HCT116 (cell line): ENCODE measurements at regions not wholly inside any gene's neighbourhood (a gene's known extent, or its start where the extent isn't known, plus 50 kb on each side); places are given as distances from the start of the nearest gene placed in this dataset.

ENCODE experiments used
- ATAC-seq: fragments of 200-7000 bp; cut with Tn5 transposase; 2 replicates; pipeline ENCODE4 v1.9.1; 2020; ENCODE audit warnings: mild to moderate bottlenecking, moderate library complexity
- BruUV-seq: library from RNA; stranded (reverse); fragments of 400-500 nt; replicated peaks from 2 replicates; lab custom pipeline; 2021; lab: Mats Ljungman, UMichigan
- CTCF ChIA-PET: fragments of 300-600 bp; sonication (Branson Sonifier 250); formaldehyde crosslinking; loops from one replicate; lab custom pipeline; 2021; ENCODE audit warnings: antibody characterized with exemption; lab: Charles Lee
- POLR2A ChIA-PET: fragments of 300-600, 350-600 bp; sonication (Branson Sonifier 250); formaldehyde crosslinking; loops from one replicate; lab custom pipeline; 2021; ENCODE audit warnings: antibody characterized with exemption; lab: Charles Lee
- RAD21 ChIA-PET, 2 experiments: fragments of 300-600 bp; sonication (Branson Sonifier 250); formaldehyde crosslinking; loops; one replicate each; lab custom pipeline; 2023; ENCODE audit warnings: low total read pairs in 2 of 2; ENCODE audit not compliant: uncharacterized antibody in 2 of 2, unreplicated experiment in 2 of 2, low non-redundant PET in 1 of 2; lab: Charles Lee
- DNase-seq: peaks from one replicate; pipeline ENCODE4 v3.0.0-alpha.2; 2010; ENCODE audit warnings: low read depth, low spot score
- H2AFZ ChIP-seq: fragments of 200-600 bp; shearing (Covaris generic), sonication (generic); 2 replicates; pipeline ENCODE4 v1.6.1; 2017; ENCODE audit warnings: low read depth, mixed run types, mixed read lengths, antibody characterized with exemption, low read length; ENCODE audit not compliant: poor library complexity, severe bottlenecking
- H3K27ac ChIP-seq: 2 replicates; pipeline ENCODE4 v1.5.1; 2012; ENCODE audit warnings: low read depth, low read length
- H3K27me3 ChIP-seq: fragments of 200-600 bp; sonication (generic); 2 replicates; pipeline ENCODE4 v1.6.1; 2016; ENCODE audit warnings: mixed run types, low read length, mixed read lengths; ENCODE audit not compliant: insufficient read depth
- H3K36me3 ChIP-seq, 2 experiments: fragments of 200-500 bp in 1 of 2; fragments of 200-600 bp in 1 of 2; sonication (Bioruptor generic) in 1 of 2; sonication (generic) in 1 of 2; 2 replicates each; pipeline versions ENCODE4 v1.5.1 to v1.6.1; 2014 to 2016; ENCODE audit warnings: low read length in 2 of 2, inconsistent platforms in 1 of 2, mixed read lengths in 1 of 2, mixed run types in 1 of 2; ENCODE audit not compliant: insufficient read depth in 2 of 2, control insufficient read depth in 1 of 2
- H3K4me1 ChIP-seq, 2 experiments: fragments of 200-600 bp in 1 of 2; sonication (generic) in 1 of 2; 2 replicates each; pipeline versions ENCODE4 v1.5.1 to v1.6.1; 2012 to 2017; ENCODE audit warnings: low read length in 2 of 2, inconsistent platforms in 1 of 2, mild to moderate bottlenecking in 1 of 2, mixed read lengths in 1 of 2, mixed run types in 1 of 2, moderate library complexity in 1 of 2; ENCODE audit not compliant: insufficient read depth in 2 of 2, control insufficient read depth in 1 of 2
- H3K4me2 ChIP-seq: fragments of 200-600 bp; sonication (generic); 2 replicates; pipeline ENCODE4 v1.6.1; 2017; ENCODE audit warnings: mixed run types, low read length, mixed read lengths
- H3K4me3 ChIP-seq, 2 experiments: fragments of 200-600 bp in 1 of 2; sonication (generic) in 1 of 2; replicated peaks in 1 of 2; 2 replicates each; pipeline ENCODE4 v1.5.1; 2011 to 2016; ENCODE audit warnings: low read length in 2 of 2, control low read depth in 1 of 2, low read depth in 1 of 2, mild to moderate bottlenecking in 1 of 2, mixed read lengths in 1 of 2, mixed run types in 1 of 2
- H3K79me2 ChIP-seq: fragments of 200-600 bp; sonication (generic); 2 replicates; pipeline ENCODE4 v1.6.1; 2017; ENCODE audit warnings: mild to moderate bottlenecking, mixed run types, low read length, moderate library complexity, mixed read lengths; ENCODE audit not compliant: insufficient read depth
- H3K9ac ChIP-seq: fragments of 200-600 bp; sonication (generic); 2 replicates; pipeline ENCODE4 v1.6.1; 2016; ENCODE audit warnings: low read length, mixed read lengths
- H3K9me2 ChIP-seq: fragments of 200-600 bp; sonication (generic), shearing (Covaris generic); 2 replicates; pipeline ENCODE4 v1.6.1; 2017; ENCODE audit warnings: mixed run types, mild to moderate bottlenecking, moderate library complexity; ENCODE audit not compliant: insufficient read depth
- H3K9me3 ChIP-seq, 2 experiments: fragments of 200-500 bp in 1 of 2; fragments of 200-600 bp in 1 of 2; sonication (Bioruptor generic) in 1 of 2; sonication (generic) in 1 of 2; 2 replicates each; pipeline ENCODE4 v1.6.1; 2014 to 2017; ENCODE audit warnings: low read length in 2 of 2, mixed read lengths in 2 of 2, inconsistent platforms in 1 of 2, low read depth in 1 of 2, mild to moderate bottlenecking in 1 of 2, mixed run types in 1 of 2, moderate library complexity in 1 of 2; ENCODE audit not compliant: control insufficient read depth in 1 of 2, insufficient read depth in 1 of 2
- H4K20me1 ChIP-seq: fragments of 200-600 bp; sonication (generic), shearing (Covaris generic); 2 replicates; pipeline ENCODE4 v1.6.1; 2017; ENCODE audit warnings: mixed run types, mild to moderate bottlenecking, moderate library complexity; ENCODE audit not compliant: insufficient read depth
- CEBPB ChIP-seq: IDR thresholded peaks from 2 replicates; pipeline ENCODE4 v1.6.1; 2012; ENCODE audit warnings: low read depth
- EZH2 ChIP-seq: fragments of 200-600 bp; sonication (generic); IDR thresholded peaks from 2 replicates; pipeline ENCODE4 v1.6.1; 2017; ENCODE audit warnings: antibody characterized with exemption, mixed run types
- EZH2phosphoT487 ChIP-seq: fragments of 200-600 bp; IDR thresholded peaks from 2 replicates; pipeline ENCODE4 v1.6.1; 2018; ENCODE audit warnings: antibody characterized with exemption, borderline replicate concordance
- FOSL1 ChIP-seq: IDR thresholded peaks from 2 replicates; pipeline ENCODE4 v1.6.1; 2012; ENCODE audit warnings: low read depth
- JUND ChIP-seq: IDR thresholded peaks from 2 replicates; pipeline ENCODE4 v1.6.1; 2012
- POLR2A ChIP-seq: IDR thresholded peaks from 2 replicates; pipeline ENCODE4 v1.7.0; 2011; ENCODE audit warnings: borderline replicate concordance; ENCODE audit not compliant: insufficient read depth, insufficient read length; ENCODE audit errors: extremely low read depth
- POLR2AphosphoS5 ChIP-seq: IDR thresholded peaks from 2 replicates; pipeline ENCODE4 v1.6.1; 2011; ENCODE audit warnings: mild to moderate bottlenecking, low read depth, low read length, moderate library complexity
- RAD21 ChIP-seq: IDR thresholded peaks from 2 replicates; pipeline ENCODE4 v1.6.1; 2012; ENCODE audit warnings: low read depth, mild to moderate bottlenecking
- SP1 ChIP-seq: IDR thresholded peaks from 2 replicates; pipeline ENCODE4 v1.6.1; 2012; ENCODE audit warnings: low read depth
- SRF ChIP-seq: IDR thresholded peaks from 2 replicates; pipeline ENCODE4 v1.6.1; 2012; ENCODE audit warnings: low read depth
- TCF7L2 ChIP-seq: IDR thresholded peaks from 2 replicates; pipeline ENCODE4 v1.7.0; 2011; ENCODE audit warnings: borderline replicate concordance, inconsistent platforms; ENCODE audit not compliant: insufficient read depth, insufficient read length; ENCODE audit errors: extremely low read depth
- YY1 ChIP-seq: IDR thresholded peaks from 2 replicates; pipeline ENCODE4 v1.6.1; 2011; ENCODE audit warnings: low read length, low read depth, moderate library complexity, mild to moderate bottlenecking; ENCODE audit not compliant: insufficient replicate concordance; ENCODE audit errors: extremely low read depth
- ZFX ChIP-seq: fragments of 450-650 bp; IDR thresholded peaks from 2 replicates; pipeline ENCODE4 v1.6.1; 2017
- ZNF274 ChIP-seq: fragments of 200-500 bp; sonication (Bioruptor generic); IDR thresholded peaks from 2 replicates; pipeline ENCODE4 v1.6.1; 2014; ENCODE audit warnings: mild to moderate bottlenecking, low read depth, low read length, inconsistent platforms
- intact Hi-C: fragments of 100-400 bp; cut with micrococcal nuclease; formaldehyde crosslinking; loops from 2 replicates; pipeline ENCODE4 v1.10.0; 2022
- TF ChIP-seq, protein P1 (sequence below), 3 experiments: fragments of 200-600 bp in 1 of 3; sonication (generic) in 1 of 3; IDR thresholded peaks in 2 of 3; conservative IDR thresholded peaks in 1 of 3; 2 replicates each; pipeline ENCODE4 v1.5.1; 2012 to 2017; ENCODE audit warnings: low read depth in 2 of 3, low read length in 2 of 3, antibody characterized with exemption in 1 of 3, borderline replicate concordance in 1 of 3, control low read depth in 1 of 3, mild to moderate bottlenecking in 1 of 3, mixed read lengths in 1 of 3, mixed run types in 1 of 3, moderate library complexity in 1 of 3; ENCODE audit not compliant: insufficient read depth in 1 of 3

DNA sequence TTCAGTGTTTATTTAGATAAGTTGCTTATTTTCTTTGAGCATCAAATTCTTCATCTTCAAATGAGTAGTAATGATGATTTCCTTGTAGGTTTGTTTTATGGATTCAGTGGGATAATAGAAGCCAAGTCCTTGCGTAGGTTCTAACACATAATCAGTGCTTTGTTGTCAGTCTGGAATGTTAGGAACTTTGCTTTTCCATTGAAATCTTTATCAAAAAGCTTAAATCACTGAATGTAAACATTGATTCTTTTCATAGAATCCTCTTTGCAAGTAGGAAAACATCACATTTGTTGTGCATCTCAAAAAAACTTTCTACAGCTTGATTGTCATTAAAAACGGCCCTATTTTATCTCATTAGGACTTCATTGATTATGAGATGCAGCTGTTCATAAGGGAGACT lies 490.3 kb upstream of the GOT2 start:
- no peaks in the 10 kb centered on the region for H3K79me2 ChIP-seq
- DNase-seq (no peak), ATAC-seq (no peak)
- no peaks in the 10 kb centered on the region for H3K36me3 ChIP-seq
- TF ChIP-seq POLR2AphosphoS5 (no peak), JUND (no peak), FOSL1 (no peak), EZH2phosphoT487 (no peak), ZNF274 (no peak), CEBPB (no peak), SRF (no peak), POLR2A (no peak), YY1 (no peak), RAD21 (no peak), TCF7L2 (no peak), ZFX (no peak), SP1 (no peak), EZH2 (no peak)
- TF ChIP-seq, protein P1, sequence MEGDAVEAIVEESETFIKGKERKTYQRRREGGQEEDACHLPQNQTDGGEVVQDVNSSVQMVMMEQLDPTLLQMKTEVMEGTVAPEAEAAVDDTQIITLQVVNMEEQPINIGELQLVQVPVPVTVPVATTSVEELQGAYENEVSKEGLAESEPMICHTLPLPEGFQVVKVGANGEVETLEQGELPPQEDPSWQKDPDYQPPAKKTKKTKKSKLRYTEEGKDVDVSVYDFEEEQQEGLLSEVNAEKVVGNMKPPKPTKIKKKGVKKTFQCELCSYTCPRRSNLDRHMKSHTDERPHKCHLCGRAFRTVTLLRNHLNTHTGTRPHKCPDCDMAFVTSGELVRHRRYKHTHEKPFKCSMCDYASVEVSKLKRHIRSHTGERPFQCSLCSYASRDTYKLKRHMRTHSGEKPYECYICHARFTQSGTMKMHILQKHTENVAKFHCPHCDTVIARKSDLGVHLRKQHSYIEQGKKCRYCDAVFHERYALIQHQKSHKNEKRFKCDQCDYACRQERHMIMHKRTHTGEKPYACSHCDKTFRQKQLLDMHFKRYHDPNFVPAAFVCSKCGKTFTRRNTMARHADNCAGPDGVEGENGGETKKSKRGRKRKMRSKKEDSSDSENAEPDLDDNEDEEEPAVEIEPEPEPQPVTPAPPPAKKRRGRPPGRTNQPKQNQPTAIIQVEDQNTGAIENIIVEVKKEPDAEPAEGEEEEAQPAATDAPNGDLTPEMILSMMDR (IDR thresholded peaks at IDR 0.05 in 2 of 3, conservative IDR thresholded peaks at IDR 0.05 in 1 of 3; ENCODE audit: borderline replicate concordance in 1 of 3, insufficient read depth in 1 of 3, low read depth in 2 of 3, low read length in 2 of 3): no peak
- CTCF ChIA-PET: no interaction called here
- no peak overlapping the region for H3K4me2 ChIP-seq
- H2AFZ ChIP-seq: no peak overlapping the region
- no peaks in the 10 kb centered on the region for H3K9me2 ChIP-seq
- H3K4me3 ChIP-seq: no peak overlapping the region
- RAD21 ChIA-PET: no interaction called here
- no TSS peak for BruUV-seq
- H4K20me1 ChIP-seq: no peaks in the 10 kb centered on the region
- POLR2A ChIA-PET: no interaction called here
- H3K9me3 ChIP-seq: peaks cover 0 to 12% of the 10 kb centered on the region in 2 experiments; a peak in 2 of 4 replicates
- H3K27me3 ChIP-seq: no peaks in the 10 kb centered on the region
- H3K9ac ChIP-seq: no peak overlapping the region
- intact Hi-C loops: no loop called here
- H3K27ac ChIP-seq: no peak overlapping the region
- H3K4me1 ChIP-seq: no peaks in the 10 kb centered on the region
